ENCODE measurements at regions not wholly inside any gene's neighbourhood (a gene's known extent, or its start where the extent isn't known, plus 50 kb on each side); places are given as distances from the start of the nearest gene placed in this dataset.

DNA sequence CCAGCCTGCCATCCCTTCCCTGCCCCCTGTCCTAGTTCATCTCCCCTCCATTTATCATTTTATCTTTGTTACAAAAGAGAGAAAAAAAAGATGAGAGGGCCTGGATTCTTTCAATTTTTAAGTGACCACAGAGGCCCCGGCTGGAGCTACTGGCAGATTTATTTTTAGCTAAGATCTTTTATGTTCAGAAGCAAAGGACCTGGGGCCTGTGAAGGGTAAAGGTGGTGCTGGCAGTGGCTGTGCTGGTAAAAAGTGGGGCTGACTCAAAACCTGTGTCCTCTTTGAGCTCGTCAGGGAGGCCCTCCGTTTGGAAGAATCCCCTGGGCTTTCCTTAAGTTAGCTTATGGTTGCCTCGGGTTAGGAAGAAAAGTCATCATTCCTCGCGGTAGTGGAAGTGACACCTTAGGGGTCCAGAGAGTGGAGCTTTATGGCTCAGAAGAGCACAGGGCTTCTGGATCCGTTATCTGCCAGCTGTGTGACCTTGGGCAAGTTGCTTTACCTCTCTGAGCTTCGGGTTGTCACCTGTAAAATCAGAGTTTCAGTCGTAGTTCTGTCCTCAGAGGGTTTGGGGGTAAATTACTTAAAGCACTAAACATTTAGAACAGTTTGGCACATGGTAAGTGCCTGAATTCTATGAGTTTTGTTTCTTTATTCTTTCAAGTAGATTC lies 923.8 kb upstream of the EEF2KMT start:
- DNase-seq, result no peak

DNA sequence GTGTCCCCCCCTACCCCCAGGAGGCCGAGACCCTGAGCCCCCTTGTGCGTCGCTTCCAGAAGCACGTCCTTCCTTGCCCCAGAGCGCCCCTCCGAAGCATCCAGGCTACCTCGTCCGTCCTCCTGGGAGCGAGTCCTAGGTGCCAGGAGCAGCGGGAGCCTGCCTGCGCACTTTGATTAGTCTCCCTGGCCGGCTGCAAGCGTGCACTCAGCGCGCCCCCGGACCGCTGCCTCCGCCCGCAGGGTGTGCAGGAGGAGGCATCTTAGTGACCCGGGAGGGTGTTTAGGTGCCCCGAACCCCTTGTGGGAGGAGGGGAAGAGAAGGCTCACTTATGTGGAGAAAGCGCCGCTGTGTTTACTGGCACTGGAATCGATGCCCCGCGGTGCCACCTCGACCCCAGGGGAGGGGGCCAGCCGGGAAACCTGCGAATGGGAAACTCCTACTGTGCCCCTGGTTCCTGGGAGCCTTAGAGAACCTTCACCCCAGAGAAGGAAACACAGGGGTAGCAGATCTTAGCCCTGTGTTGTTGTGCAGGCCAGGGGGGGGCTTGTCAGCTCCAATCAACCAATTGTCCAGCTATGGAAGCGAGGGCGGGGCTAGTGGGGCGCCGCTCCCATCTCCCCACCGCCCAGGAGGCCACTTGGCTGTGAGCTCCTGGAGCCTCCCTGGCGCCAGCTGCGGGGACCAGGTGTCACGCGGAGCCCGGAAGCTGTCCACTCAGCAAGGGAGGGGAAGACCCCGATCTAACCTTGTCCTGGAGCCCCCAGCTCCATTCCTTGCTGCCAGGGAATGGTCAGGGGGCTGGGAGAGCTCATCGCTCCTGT lies 922.8 kb upstream of the EEF2KMT start:
- no peak for DNase-seq

DNA sequence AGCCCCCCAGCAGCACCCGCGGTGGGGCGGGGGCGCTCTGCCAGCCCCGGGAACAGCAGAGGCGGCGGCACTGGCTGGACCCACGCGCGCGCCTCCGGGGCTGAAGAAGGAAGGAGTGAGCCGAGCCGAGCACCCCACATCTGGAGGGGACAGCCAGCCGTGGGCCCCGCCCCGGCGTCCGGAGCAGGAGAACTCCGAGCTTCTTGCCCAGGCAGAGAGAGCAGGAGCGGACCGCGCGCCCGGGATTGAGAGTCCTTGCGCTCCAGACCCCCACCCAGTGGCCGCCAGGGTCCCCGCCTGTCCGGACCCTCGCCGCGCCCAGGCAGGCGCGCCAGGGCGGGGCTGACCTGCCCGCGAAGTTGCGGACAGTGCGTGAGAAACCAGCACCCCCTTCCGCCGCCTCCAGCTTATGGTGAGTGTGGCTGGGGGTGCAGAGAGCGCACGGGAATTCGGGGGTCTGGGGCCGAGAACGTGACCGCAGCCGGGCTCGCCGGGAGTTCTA lies 921.9 kb upstream of the EEF2KMT start:
- no peak for DNase-seq

DNA sequence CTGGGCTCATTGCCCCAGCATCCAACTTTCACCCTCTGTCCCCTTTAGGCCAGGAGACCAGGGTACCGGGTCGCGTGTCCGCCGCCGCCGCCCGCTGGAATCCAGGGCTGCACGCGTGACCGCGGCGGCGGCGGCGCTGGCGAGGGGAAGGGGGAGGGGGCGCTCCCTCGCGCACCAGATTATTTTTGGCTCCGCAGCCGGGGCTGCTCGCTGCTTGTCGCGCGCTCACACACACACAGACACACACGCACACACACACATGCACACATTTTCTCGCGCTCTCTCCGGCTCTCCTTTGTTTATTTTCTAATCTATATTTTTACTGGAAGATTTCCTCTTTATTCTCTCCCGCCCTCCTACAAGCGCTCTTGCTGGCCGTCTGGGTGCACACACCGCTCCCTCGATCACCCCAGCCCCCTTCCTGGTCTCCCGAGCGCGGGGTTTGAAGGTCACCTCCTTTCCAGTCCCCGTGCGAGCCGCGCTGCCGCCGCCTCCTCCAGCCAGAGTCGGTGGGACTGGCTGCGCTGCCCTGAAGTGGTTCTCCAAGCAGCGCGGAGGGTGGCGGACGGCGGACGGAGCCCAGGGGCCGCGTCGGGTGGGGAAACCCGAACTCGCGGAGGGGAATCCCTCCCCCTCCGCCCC lies 921.4 kb upstream of the EEF2KMT start:
- DNase-seq, result no peak

DNA sequence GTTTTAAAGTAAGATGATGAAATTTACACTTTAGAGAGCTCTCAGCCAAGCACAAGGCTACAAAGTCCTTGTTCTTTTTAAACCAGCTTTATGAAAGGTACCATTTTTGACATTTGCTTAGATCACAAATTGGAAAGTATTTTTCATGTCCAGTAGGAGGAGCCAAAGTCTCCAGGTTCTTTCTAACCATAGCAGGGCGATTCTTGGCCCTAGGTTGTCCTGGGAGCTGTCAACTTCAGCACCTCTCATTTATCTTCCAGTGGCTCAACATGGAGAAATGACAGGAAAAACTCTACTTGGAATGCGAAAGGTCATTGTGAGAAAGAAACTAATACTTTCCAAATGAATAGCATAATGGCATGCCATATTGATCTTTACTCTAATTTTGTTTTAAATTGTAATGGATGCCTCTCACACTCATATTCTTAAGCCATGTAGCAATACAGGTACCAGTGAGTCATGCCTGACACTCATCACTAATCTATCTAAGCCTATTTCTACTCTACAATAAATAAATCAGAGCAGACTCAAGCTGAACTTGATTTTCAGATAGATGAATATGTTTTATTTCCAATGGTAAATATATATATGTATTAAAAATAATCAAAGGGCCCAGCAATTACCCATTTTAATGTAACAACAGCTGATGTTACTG lies 919.1 kb upstream of the EEF2KMT start:
- no peak for DNase-seq

DNA sequence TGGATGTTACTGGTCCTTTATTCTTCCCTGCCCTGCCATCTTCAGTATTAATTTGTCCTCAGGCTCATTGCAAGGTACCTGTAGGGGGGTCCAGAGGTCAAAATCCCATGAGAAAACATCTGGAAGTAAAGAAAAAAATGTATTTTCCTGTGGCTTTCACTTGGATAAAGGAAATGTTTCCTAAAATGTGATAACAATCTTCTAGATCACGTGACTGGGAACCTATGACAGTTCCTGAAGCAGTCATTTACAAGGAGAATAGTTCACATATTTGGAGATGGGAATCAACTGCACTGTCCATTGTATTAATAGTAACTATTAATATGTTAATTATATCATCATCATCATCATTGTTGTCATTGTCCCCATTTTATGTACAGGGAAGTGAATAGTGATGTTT lies 915.1 kb upstream of the EEF2KMT start:
- no peak for DNase-seq

DNA sequence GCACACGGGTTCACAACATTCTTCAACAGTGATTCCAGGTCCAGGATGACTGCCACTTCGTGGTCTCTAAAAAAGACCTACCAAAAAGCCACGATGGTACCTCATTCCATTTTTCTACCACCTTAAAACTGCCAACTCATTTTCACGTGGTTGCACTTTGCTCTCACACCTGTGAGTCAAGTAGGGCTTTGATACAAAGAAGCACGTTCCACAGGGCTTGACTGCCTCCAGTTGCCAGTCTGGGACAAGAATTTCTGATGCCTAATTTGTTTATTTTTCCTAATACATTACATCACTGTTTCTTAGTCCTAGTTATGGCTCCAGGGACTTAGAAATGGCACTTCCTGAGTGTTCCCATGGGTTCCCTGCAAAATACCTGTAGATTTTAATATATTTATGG lies 911.6 kb upstream of the EEF2KMT start:
- no peak for DNase-seq

DNA sequence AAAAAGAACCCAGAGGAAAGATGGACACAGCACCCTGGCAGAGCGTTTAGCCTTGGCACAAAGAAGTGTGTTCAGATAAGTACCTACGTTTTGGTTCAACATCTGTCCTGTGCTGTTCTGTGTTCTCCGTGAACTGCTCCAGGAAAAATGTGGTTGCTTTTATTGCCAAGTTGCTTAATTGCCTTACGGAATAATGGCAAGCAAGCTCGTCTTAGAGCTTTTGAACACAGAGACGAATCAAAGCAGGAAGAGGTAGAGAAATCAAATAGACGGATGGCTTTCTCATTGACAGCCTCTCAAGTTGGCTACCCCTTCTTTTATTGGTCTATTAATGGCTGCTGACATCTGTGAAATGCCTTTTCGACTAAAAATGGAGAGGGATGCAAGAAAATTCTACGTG lies 911.1 kb upstream of the EEF2KMT start:
- no peak for DNase-seq

DNA sequence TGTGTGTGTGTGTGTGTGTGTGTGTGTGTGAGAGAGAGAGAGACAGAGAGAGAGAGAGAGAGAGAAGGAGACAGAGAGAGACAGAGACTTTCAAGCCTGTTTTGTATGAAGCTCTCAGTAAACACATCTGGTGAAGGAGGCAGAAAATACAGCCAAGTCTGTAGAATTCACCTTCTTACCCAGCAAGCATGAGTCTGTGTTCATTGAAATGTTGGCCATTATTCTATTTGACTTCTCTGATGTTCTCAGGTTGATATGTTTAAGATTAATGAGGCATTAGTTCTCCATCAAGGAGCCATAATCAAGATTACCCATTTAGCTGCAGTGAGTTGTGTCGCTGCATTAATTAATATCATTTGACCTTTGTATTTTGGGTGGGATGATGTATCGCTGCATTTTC lies 895.8 kb upstream of the EEF2KMT start:
- DNase-seq, result no peak

DNA sequence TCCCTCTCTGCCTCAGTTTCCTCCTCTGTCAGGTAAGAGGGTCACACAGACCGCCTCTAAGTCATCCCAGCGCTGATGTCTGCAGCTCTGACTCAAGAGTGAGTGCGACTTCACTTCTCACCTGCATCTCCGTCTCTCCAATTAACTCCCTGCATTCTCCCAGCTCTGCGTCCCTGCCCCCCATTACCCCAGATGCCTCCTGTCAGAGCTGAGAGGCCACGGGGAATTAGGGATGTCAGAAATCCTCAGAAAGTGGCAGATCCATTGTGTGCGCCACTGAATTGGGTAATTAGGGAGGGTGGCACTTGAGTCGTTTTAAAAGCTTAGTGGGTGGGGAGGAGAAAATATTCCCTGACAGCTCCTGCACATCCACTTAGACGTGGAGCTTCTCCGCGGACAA lies 885.4 kb upstream of the EEF2KMT start:
- DNase-seq, result no peak

DNA sequence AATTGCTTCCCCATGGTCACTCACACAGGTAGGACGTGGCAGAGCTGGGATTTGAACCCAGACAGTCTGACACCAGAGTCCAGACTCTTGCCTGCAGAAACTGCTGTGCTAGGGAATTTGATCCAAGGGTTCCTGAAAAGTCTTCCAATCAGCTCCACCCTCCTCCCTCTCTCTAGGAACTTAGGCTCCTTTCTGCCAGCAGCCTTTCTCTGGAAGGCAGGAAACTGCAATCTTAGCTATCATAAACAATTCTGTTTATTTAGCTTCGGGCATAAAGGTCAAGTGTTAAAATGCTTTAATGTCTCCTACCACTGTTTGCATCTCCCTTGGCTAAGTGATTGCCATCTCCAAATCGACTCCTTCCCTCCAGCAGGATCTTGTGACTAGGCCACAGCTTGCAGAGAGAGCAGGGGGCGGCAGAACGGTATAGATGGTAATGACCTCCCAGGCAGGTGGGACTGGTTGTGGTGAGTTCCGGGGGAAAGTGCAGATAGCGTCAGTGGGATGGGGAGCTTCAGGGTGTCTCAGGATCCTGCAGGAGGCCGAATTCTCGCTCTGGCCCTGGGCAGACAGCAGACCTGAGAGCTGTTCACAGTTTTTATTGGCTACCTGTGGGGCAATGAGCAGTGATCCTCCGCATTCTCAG lies 882.4 kb upstream of the EEF2KMT start:
- no peak for DNase-seq

DNA sequence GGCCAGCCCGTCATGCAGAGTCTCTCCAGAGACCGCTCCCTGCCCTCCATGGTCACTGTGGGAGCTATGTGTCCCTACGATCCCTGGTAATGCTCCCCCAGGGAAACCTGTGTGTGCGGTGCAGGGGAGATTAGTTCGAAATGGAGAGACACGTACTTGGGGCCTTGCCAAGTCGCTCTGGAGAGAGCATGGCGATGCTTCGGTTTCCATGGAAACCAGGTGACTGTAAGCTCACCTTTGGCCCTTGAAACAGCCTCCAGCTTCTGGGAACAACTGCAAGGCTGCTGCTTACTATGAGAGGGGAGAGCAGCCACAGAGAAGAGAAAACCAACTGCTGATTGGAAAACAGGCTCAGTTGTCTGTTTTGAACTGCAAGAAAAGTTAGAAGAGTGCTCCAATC lies 879.7 kb upstream of the EEF2KMT start:
- no peak for DNase-seq

DNA sequence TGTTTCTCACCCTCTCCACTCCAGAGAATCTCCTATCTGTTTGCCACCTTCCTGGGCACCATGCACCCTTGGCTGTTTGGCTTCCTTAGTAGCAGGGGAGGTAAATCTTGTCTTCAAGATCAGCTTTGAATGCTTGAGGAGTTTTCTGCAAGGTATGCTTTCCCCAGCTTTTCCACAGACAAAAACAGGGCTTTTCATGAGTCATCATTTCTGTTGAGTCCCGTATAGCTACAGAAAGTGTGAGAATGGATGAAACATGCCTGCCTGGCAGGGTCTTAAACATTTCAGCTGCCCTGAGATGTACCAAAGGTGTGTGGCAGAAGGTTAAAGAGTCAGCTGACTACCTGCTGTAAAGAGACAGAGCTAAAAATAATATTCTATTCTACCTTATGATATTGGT lies 875.2 kb upstream of the EEF2KMT start:
- no peak for DNase-seq

DNA sequence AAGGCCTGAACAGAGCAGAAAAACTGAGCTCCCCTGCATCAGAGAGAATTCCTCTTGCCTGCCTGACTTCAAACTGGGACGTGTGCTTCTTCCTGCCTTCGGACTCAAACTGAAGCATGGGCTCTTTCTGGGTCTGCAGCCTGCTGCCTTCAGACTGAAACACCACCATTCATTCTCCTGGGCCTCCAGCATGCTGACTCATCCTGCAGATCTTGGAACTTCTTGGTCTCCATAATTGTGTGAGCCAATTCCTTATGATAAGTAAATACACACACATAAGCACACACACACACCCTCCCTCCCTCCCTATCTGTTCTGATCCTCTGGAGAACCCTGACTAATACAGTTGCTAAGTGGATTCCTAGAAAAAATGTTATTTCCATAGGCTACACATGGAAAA lies 874.3 kb upstream of the EEF2KMT start:
- no peak for DNase-seq

DNA sequence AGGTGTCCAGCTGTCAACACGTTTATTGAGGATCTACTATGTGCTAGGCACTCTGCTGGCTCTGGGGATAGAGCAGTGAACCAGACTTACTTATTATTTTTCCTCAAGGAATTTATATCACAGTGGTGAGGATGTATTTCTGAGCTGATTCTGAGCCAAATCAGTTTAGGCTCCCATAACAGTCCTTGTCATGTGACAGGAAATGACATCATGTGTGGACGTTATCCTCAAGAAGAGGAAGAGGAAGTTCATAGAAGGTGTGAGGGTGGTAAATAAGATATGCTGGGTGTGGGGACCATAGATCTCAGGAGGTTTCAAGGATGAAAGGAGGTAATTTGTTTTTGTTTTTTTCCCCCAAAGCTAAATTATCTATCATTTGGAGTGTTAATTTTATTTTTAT lies 873.5 kb upstream of the EEF2KMT start:
- no peak for DNase-seq

DNA sequence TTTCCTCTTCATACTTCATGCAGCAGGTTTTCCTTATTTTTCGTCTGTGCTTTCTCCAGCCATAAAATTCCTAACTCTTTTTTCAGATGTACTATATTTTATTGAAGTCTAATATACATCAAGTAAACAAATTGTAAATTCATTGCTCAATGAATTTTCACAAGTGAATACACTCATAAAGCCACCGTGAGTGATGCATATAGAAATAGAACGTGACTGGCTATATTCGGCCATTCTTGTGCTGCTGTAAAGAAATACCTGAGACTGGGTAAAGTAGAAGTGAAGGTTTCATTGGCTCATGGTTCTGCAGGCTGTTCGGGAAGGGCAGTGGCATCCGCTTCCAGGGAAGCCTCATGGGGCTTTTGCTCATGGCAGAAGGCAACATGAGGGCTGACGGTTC lies 868.4 kb upstream of the EEF2KMT start:
- no peak for DNase-seq

DNA sequence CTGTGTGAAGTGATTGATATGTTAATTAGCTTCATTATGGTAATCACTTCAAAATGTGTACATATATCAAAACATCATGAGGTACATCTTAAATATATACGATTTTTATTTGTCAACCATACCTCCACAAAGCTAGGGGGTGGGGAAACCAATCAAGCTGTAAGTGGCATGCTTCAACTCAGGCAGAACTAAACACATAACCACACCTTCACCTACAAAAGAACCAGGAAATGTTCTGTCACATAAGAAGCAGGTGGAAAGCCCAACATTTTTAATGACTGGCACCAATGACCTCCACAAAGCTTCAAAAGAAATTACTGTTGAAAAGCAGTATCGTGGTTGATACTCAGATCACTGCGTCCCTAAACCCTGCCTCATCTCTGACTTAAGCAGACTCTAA lies 867.7 kb upstream of the EEF2KMT start:
- no peak for DNase-seq

DNA sequence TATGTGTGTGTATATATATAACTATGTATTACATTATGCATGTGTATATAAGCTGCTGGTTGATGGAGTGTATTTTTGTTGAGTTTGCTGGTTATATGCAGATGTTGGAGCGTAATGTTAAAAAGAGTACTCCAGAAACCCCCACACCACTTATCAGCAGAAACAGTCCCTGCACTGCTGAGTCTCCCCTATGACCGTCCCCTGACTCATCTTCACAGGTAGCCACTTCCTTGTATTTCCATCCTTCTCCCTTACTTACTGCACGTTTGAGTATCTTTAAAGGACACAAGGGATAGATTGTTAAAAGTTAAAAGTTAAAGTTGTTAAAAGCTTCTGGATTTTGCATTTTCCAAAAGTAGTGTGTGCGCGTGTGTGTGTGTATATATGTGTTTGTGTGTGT lies 853.9 kb upstream of the EEF2KMT start:
- no peak for DNase-seq

DNA sequence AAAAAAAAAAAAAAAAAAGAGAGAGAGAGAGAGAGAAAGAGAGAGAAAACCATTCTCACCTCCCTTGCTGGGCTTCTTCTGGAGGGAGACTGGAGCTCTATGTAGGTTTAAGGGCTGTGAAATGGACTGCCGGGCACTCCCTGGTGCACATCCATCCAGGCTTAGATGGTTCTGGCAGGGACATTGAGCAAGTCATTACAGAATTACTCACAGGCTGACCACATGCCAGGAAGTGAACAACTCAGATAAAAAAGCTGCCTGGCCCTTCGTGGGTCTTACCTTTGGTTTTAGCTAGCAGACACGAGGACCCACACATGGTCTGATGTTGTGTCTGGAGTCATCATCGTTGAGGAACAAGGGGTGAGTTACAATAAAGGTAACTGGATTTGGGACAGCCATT lies 847.4 kb upstream of the EEF2KMT start:
- no peak for DNase-seq

DNA sequence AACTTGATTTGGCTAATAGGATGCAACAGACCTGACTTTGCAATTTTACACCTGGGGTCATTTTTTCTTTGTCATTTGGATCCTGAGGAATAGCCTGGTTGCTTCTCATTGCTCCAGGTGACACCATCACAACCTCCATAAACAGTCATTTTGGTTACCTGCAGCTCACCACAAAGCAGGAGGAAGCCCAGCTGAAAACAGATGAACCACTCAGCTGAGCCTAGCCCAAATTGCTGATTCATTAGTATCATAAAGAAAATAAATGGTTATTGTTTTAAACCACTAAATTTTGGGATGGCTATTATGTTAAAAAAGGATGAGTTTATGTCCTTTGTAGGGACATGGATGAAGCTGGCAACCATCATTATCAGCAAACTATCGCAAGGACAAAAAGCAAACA lies 841.0 kb upstream of the EEF2KMT start:
- no peak for DNase-seq

DNA sequence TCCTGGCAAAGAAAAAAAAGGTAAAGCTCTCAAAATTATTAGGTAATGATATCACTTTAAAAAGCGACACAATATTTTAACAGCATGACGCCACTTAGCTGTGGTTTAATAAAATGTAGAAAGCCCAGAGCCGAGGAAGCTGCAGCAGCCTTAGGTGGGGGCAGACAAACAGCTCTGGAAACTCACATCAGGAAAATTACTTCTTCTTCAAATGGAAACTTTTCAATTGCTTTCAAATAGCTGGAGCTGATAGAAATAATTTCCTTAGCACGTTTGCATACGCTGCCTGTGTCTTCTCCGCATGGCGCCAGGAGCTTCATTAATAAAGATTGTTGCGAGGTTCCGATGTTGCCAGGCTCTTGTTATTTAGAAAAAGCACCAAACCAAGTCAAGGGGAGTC lies 835.3 kb upstream of the EEF2KMT start:
- DNase-seq, result no peak

DNA sequence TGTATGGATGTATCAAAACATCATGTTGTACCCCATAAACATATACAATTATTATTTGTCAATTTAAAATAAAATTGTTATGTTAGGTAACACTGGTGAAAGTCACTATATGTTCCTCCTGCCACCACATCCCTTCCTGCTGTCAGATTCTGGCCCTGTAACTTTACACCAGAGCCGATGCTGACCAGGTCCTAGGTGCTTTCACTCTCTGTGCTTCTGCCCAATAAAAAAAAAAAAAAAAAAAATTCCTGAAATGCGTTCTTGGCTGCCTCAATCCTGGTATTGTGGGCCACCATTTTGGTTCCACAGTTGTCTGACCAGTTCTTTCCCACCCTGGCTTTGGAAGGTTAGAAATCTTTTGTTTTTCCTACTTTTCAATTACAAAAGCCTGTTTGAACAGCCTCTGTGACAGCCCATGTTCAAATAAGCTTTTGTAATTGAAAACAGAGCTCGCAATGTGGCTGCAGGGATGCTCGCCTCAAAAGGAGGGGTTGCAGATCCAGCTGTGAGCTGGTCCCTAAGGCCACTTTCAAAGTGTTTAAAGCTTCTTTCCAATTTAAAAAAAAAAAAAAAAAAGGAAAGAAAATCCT lies 831.0 kb upstream of the EEF2KMT start:
- DNase-seq, result no peak

DNA sequence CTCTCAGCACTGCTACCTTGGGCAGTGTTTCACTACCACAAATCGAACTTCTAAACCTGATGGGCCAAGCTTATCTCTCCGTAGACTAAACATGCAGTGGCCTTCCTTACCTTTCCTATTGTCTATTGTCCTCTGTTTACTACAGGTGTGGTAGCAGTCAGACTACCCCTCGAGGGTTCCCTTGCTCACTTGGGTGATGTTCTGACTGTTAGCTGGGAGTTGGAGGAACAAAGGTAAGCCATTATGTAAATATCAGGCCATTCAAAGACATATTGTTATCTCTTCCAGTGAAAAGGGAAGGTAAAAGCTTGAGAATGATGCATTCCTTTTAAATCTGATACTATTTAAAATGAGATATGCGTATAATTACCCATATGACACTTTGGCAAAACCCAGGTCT lies 828.3 kb upstream of the EEF2KMT start:
- no peak for DNase-seq

All from COR-L47 (cell line).